ENCODE measurements at regions not wholly inside any gene's neighbourhood (a gene's known extent, or its start where the extent isn't known, plus 50 kb on each side); places are given as distances from the start of the nearest gene placed in this dataset.

DNA sequence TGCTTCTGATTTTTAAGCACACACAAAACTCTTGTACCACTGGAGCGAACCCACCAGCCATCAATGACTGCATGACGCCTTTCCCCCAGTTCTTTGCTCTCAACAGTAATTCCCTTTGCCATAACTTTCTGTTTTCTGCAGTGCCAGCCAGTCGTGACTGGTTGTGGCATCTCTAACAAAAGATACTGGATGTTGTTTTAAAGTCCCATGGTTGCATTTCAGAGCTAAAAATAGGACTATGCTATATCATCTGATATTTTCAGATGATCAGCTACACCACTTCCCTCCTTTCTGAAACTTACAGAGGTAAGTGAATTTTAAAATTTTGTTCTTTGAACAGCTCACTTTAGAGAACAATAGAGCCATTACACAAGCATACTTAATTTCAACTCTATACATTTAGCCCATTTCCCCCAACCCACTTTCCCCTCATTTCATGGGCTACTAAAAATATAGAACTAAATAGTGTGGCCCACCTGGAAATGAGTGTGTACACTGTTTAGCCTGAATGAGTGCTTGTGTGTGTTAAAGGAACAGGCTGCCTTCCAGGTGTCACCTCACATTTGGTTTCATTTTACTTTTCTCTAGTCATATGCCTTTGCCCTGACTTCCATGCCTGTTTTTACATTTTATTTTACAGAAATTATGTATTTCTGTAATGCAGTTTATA lies 136.9 kb upstream of the ZC3H12C start (continued):
- TF ChIP-seq, protein P1, sequence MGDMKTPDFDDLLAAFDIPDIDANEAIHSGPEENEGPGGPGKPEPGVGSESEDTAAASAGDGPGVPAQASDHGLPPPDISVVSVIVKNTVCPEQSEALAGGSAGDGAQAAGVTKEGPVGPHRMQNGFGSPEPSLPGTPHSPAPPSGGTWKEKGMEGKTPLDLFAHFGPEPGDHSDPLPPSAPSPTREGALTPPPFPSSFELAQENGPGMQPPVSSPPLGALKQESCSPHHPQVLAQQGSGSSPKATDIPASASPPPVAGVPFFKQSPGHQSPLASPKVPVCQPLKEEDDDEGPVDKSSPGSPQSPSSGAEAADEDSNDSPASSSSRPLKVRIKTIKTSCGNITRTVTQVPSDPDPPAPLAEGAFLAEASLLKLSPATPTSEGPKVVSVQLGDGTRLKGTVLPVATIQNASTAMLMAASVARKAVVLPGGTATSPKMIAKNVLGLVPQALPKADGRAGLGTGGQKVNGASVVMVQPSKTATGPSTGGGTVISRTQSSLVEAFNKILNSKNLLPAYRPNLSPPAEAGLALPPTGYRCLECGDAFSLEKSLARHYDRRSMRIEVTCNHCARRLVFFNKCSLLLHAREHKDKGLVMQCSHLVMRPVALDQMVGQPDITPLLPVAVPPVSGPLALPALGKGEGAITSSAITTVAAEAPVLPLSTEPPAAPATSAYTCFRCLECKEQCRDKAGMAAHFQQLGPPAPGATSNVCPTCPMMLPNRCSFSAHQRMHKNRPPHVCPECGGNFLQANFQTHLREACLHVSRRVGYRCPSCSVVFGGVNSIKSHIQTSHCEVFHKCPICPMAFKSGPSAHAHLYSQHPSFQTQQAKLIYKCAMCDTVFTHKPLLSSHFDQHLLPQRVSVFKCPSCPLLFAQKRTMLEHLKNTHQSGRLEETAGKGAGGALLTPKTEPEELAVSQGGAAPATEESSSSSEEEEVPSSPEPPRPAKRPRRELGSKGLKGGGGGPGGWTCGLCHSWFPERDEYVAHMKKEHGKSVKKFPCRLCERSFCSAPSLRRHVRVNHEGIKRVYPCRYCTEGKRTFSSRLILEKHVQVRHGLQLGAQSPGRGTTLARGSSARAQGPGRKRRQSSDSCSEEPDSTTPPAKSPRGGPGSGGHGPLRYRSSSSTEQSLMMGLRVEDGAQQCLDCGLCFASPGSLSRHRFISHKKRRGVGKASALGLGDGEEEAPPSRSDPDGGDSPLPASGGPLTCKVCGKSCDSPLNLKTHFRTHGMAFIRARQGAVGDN (IDR thresholded peaks at IDR 0.05): peak; percentile 85; the same call in 1 of the 2 replicates
- TF ChIP-seq IKZF2 (IDR thresholded peaks at IDR 0.05): peak; percentile 83 to 88; a peak in 3 of 4 replicates
- TF ChIP-seq TCF3 (IDR thresholded peaks at IDR 0.05; ENCODE audit: borderline replicate concordance, insufficient read depth, low read depth, low read length): 0 out of 2 replicates have a peak, but pooled peaks have one; percentile 43
- TF ChIP-seq RUNX3 (IDR thresholded peaks at IDR 0.05; ENCODE audit: low read length): peak; percentile 77
- TF ChIP-seq, protein P2, sequence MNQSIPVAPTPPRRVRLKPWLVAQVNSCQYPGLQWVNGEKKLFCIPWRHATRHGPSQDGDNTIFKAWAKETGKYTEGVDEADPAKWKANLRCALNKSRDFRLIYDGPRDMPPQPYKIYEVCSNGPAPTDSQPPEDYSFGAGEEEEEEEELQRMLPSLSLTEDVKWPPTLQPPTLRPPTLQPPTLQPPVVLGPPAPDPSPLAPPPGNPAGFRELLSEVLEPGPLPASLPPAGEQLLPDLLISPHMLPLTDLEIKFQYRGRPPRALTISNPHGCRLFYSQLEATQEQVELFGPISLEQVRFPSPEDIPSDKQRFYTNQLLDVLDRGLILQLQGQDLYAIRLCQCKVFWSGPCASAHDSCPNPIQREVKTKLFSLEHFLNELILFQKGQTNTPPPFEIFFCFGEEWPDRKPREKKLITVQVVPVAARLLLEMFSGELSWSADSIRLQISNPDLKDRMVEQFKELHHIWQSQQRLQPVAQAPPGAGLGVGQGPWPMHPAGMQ (IDR thresholded peaks at IDR 0.05; ENCODE audit: borderline replicate concordance): no peak
- TF ChIP-seq, protein P3, sequence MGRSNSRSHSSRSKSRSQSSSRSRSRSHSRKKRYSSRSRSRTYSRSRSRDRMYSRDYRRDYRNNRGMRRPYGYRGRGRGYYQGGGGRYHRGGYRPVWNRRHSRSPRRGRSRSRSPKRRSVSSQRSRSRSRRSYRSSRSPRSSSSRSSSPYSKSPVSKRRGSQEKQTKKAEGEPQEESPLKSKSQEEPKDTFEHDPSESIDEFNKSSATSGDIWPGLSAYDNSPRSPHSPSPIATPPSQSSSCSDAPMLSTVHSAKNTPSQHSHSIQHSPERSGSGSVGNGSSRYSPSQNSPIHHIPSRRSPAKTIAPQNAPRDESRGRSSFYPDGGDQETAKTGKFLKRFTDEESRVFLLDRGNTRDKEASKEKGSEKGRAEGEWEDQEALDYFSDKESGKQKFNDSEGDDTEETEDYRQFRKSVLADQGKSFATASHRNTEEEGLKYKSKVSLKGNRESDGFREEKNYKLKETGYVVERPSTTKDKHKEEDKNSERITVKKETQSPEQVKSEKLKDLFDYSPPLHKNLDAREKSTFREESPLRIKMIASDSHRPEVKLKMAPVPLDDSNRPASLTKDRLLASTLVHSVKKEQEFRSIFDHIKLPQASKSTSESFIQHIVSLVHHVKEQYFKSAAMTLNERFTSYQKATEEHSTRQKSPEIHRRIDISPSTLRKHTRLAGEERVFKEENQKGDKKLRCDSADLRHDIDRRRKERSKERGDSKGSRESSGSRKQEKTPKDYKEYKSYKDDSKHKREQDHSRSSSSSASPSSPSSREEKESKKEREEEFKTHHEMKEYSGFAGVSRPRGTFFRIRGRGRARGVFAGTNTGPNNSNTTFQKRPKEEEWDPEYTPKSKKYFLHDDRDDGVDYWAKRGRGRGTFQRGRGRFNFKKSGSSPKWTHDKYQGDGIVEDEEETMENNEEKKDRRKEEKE (IDR thresholded peaks at IDR 0.05): no peak
- 0 out of 2 replicates have a peak, but pooled peaks have one; percentile 66 for TF ChIP-seq TCF12 (IDR thresholded peaks at IDR 0.05; ENCODE audit: low read depth, low read length)
- TF ChIP-seq NFYA (IDR thresholded peaks at IDR 0.05; ENCODE audit: borderline replicate concordance, low read depth, low read length): no peak
- 0 out of 2 replicates have a peak, but pooled peaks have one; percentile 33 for TF ChIP-seq ZNF217 (IDR thresholded peaks at IDR 0.05)
- TF ChIP-seq PML (IDR thresholded peaks at IDR 0.05; ENCODE audit: low read length): peak; percentile 58; the same call in 1 of the 2 replicates
- TF ChIP-seq GATAD2B (conservative IDR thresholded peaks at IDR 0.05; ENCODE audit: low read depth): 0 out of 2 replicates have a peak, but pooled peaks have one; percentile 58
- no peak for TF ChIP-seq RAD51 (IDR thresholded peaks at IDR 0.05)
- TF ChIP-seq ATF7 (IDR thresholded peaks at IDR 0.05; ENCODE audit: low read depth): peak; percentile 71
- TF ChIP-seq FOS (IDR thresholded peaks at IDR 0.05; ENCODE audit: borderline replicate concordance, extremely low read depth, insufficient read length): no peak
- peak; percentile 81 for TF ChIP-seq IKZF1 (conservative IDR thresholded peaks at IDR 0.05)
- peak; percentile 81 for TF ChIP-seq NFIC (IDR thresholded peaks at IDR 0.05; ENCODE audit: low read depth, low read length)
- 0 out of 2 replicates have a peak, but pooled peaks have one; percentile 15 for TF ChIP-seq CBFB (IDR thresholded peaks at IDR 0.05; ENCODE audit: low read depth)
- peak; percentile 63; the same call in 1 of the 2 replicates for TF ChIP-seq SPI1 (IDR thresholded peaks at IDR 0.05; ENCODE audit: borderline replicate concordance, insufficient read depth, low read depth, low read length)
- TF ChIP-seq YBX1 (IDR thresholded peaks at IDR 0.05): no peak
- TF ChIP-seq, protein P4, sequence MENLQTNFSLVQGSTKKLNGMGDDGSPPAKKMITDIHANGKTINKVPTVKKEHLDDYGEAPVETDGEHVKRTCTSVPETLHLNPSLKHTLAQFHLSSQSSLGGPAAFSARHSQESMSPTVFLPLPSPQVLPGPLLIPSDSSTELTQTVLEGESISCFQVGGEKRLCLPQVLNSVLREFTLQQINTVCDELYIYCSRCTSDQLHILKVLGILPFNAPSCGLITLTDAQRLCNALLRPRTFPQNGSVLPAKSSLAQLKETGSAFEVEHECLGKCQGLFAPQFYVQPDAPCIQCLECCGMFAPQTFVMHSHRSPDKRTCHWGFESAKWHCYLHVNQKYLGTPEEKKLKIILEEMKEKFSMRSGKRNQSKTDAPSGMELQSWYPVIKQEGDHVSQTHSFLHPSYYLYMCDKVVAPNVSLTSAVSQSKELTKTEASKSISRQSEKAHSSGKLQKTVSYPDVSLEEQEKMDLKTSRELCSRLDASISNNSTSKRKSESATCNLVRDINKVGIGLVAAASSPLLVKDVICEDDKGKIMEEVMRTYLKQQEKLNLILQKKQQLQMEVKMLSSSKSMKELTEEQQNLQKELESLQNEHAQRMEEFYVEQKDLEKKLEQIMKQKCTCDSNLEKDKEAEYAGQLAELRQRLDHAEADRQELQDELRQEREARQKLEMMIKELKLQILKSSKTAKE (IDR thresholded peaks at IDR 0.05; ENCODE audit: low read depth, poor library complexity, severe bottlenecking): peak; percentile 65
